ENCODE measurements at regions not wholly inside any gene's neighbourhood (a gene's known extent, or its start where the extent isn't known, plus 50 kb on each side); places are given as distances from the start of the nearest gene placed in this dataset.

DNA sequence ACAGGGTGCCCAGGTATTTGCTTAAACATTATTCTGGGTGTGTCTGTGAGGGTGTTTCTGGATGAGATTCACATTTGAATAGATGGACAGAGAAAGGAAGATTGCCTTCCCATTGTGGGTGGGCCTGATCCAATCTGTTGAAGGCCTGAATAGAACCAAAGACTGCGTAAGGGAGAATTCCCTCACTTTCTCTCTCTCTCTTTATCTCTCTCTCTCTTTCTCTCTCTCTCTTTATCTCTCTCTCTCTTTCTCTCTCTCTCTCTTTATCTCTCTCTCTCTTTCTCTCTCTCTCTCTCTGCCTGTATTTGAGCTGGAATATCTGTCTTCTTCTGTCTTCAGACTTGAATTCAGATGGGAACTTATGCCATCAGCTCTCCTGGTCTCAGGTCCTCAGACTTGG, 148.4 kb downstream of the FAM124B start:
- DNase-seq (ENCODE audit: low spot score) = no peak
- no peaks in the 10 kb centered on the region for H3K36me3 ChIP-seq (ENCODE audit: insufficient read depth, low read length)
- no peak overlapping the region for H3K27ac ChIP-seq (ENCODE audit: low read depth, low read length, poor library complexity, severe bottlenecking)
- intact Hi-C loops (cut with micrococcal nuclease; ENCODE audit: unreplicated experiment) = no loop called here
- no peak overlapping the region for H3K4me3 ChIP-seq (ENCODE audit: low read depth, low read length, poor library complexity, severe bottlenecking)
- no peak overlapping the region for H2AFZ ChIP-seq (ENCODE audit: low read length)
- no peak overlapping the region for H3K4me2 ChIP-seq (ENCODE audit: low read length)
- no peaks in the 10 kb centered on the region for H3K4me1 ChIP-seq (ENCODE audit: insufficient read depth, low read length, poor library complexity, severe bottlenecking)
- POLR2A ChIA-PET = interaction anchor here (0.7 kb wide), 1 partner anchor 872 kb away, joined by 4 read pairs; no protein-coding TSS in a partner anchor
- no peaks in the 10 kb centered on the region for H3K9me3 ChIP-seq (ENCODE audit: low read length)
- H3K79me2 ChIP-seq (ENCODE audit: insufficient read depth, low read depth, low read length) = no peaks in the 10 kb centered on the region
- CTCF ChIA-PET (ENCODE audit: unreplicated experiment) = no interaction called here
- TF ChIP-seq EZH2phosphoT487 (IDR thresholded peaks at IDR 0.05; ENCODE audit: borderline replicate concordance, low read depth, low read length) = no peak
- TF ChIP-seq, protein P1, sequence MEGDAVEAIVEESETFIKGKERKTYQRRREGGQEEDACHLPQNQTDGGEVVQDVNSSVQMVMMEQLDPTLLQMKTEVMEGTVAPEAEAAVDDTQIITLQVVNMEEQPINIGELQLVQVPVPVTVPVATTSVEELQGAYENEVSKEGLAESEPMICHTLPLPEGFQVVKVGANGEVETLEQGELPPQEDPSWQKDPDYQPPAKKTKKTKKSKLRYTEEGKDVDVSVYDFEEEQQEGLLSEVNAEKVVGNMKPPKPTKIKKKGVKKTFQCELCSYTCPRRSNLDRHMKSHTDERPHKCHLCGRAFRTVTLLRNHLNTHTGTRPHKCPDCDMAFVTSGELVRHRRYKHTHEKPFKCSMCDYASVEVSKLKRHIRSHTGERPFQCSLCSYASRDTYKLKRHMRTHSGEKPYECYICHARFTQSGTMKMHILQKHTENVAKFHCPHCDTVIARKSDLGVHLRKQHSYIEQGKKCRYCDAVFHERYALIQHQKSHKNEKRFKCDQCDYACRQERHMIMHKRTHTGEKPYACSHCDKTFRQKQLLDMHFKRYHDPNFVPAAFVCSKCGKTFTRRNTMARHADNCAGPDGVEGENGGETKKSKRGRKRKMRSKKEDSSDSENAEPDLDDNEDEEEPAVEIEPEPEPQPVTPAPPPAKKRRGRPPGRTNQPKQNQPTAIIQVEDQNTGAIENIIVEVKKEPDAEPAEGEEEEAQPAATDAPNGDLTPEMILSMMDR (conservative IDR thresholded peaks at IDR 0.05; ENCODE audit: low read length) = no peak
- no peaks in the 10 kb centered on the region for H4K20me1 ChIP-seq (ENCODE audit: insufficient read depth, low read length)
- BruUV-seq (replicated peaks) = no TSS peak
- no peaks in the 10 kb centered on the region for H3K9me2 ChIP-seq (ENCODE audit: insufficient read depth, low read length)

DNA sequence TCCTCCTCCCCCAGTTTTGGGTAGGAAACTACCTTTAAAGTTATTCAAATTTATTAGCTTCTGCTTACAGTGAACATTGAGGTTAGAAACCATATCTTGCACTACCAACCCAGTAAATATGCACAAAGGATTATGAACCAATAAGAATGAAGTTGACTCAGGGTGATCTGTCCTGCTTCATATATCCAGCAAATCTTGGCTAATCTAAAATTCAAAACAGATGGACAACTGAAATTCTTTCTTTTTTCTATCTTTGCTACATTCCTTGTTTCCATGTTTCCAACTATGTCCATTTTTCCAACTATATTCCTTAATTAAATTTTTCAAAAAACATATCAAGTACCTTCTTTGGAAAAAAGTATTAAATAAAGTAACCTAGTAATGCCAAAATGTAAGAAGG, 149.3 kb downstream of the FAM124B start:
- no peaks in the 10 kb centered on the region for H3K79me2 ChIP-seq (ENCODE audit: insufficient read depth, low read depth, low read length)
- H3K9me2 ChIP-seq (ENCODE audit: insufficient read depth, low read length) = no peaks in the 10 kb centered on the region
- no peak overlapping the region for H2AFZ ChIP-seq (ENCODE audit: low read length)
- DNase-seq (ENCODE audit: low spot score) = no peak
- intact Hi-C loops (cut with micrococcal nuclease; ENCODE audit: unreplicated experiment) = no loop called here
- BruUV-seq (replicated peaks) = no TSS peak
- H3K27ac ChIP-seq (ENCODE audit: low read depth, low read length, poor library complexity, severe bottlenecking) = no peak overlapping the region
- H3K4me1 ChIP-seq (ENCODE audit: insufficient read depth, low read length, poor library complexity, severe bottlenecking) = no peaks in the 10 kb centered on the region
- no peak for TF ChIP-seq EZH2phosphoT487 (IDR thresholded peaks at IDR 0.05; ENCODE audit: borderline replicate concordance, low read depth, low read length)
- TF ChIP-seq, protein P1 (conservative IDR thresholded peaks at IDR 0.05; ENCODE audit: low read length) = no peak
- POLR2A ChIA-PET = no interaction called here
- no peaks in the 10 kb centered on the region for H4K20me1 ChIP-seq (ENCODE audit: insufficient read depth, low read length)
- H3K36me3 ChIP-seq (ENCODE audit: insufficient read depth, low read length) = no peaks in the 10 kb centered on the region
- no peaks in the 10 kb centered on the region for H3K9me3 ChIP-seq (ENCODE audit: low read length)
- no peak overlapping the region for H3K4me2 ChIP-seq (ENCODE audit: low read length)
- H3K4me3 ChIP-seq (ENCODE audit: low read depth, low read length, poor library complexity, severe bottlenecking) = no peak overlapping the region
- CTCF ChIA-PET (ENCODE audit: unreplicated experiment) = no interaction called here

DNA sequence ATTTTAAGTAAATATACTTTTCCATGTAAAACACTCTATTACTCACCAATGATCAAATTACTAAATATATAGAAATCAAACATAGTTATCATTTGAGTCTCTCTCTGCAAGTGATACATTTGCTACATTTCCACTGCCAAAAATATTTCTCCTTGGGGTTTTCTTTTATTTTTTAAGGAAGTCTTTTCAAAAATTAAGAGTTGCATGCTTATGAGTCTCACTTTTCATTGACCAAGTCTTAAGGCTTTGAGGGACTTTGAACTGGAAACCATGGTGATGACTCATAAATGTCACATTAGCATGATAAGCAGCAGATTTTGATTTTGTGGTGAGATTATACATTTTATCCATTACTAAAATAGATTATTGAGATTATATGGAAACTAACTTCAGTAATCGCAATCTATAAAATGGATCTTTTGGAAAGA, 152.9 kb downstream of the FAM124B start:
- Histone ChIP-seq H3K9me2 (ENCODE audit: insufficient read depth, low read length) (no peaks in the 10 kb centered on the region), H3K4me3 (ENCODE audit: low read depth, low read length, poor library complexity, severe bottlenecking) (no peak overlapping the region), H3K36me3 (ENCODE audit: insufficient read depth, low read length) (no peaks in the 10 kb centered on the region), H3K9me3 (ENCODE audit: low read length) (no peaks in the 10 kb centered on the region), H4K20me1 (ENCODE audit: insufficient read depth, low read length) (no peaks in the 10 kb centered on the region), H3K79me2 (ENCODE audit: insufficient read depth, low read depth, low read length) (no peaks in the 10 kb centered on the region), H3K4me1 (ENCODE audit: insufficient read depth, low read length, poor library complexity, severe bottlenecking) (no peaks in the 10 kb centered on the region), H3K4me2 (ENCODE audit: low read length) (no peak overlapping the region), H3K27ac (ENCODE audit: low read depth, low read length, poor library complexity, severe bottlenecking) (no peak overlapping the region), H2AFZ (ENCODE audit: low read length) (no peak overlapping the region)
- BruUV-seq (replicated peaks) = no TSS peak
- intact Hi-C loops (cut with micrococcal nuclease; ENCODE audit: unreplicated experiment) = no loop called here
- no peak for DNase-seq (ENCODE audit: low spot score)
- TF ChIP-seq EZH2phosphoT487 (IDR thresholded peaks at IDR 0.05; ENCODE audit: borderline replicate concordance, low read depth, low read length) = no peak
- TF ChIP-seq, protein P1 (conservative IDR thresholded peaks at IDR 0.05; ENCODE audit: low read length) = no peak
- CTCF ChIA-PET (ENCODE audit: unreplicated experiment) = no interaction called here
- POLR2A ChIA-PET = no interaction called here

All from OCI-LY7 (cell line).